IPS DF 6.9 (cell line): ENCODE measurements at regions not wholly inside any gene's neighbourhood (a gene's known extent, or its start where the extent isn't known, plus 50 kb on each side); places are given as distances from the start of the nearest gene placed in this dataset.
"Not testable (repeated sequence)": the region's sequence is repeated elsewhere in the genome, so short reads cannot be mapped to it uniquely, and the experiment has no call there.

Source experiments
- DNase-seq: peaks from one replicate; pipeline ENCODE4 v3.0.0-alpha.2; 2013; ENCODE audit warnings: low read depth, low spot score
- H3K27ac ChIP-seq: one replicate; pipeline ENCODE4 v1.5.1; 2013; ENCODE audit warnings: low read length, control low read depth
- H3K27me3 ChIP-seq: 2 replicates; pipeline ENCODE4 v1.6.1; 2013; ENCODE audit warnings: mild to moderate bottlenecking, low read length; ENCODE audit not compliant: control insufficient read depth, insufficient read depth
- H3K36me3 ChIP-seq: 2 replicates; pipeline ENCODE4 v1.6.1; 2013; ENCODE audit warnings: low read length; ENCODE audit not compliant: control insufficient read depth, insufficient read depth
- H3K4me1 ChIP-seq: 2 replicates; pipeline ENCODE4 v1.6.1; 2013; ENCODE audit warnings: low read length; ENCODE audit not compliant: control insufficient read depth, insufficient read depth
- H3K4me3 ChIP-seq: 2 replicates; pipeline ENCODE4 v1.5.1; 2013; ENCODE audit warnings: mild to moderate bottlenecking, low read length
- H3K9me3 ChIP-seq: 2 replicates; pipeline ENCODE4 v1.6.1; 2013; ENCODE audit warnings: low read length, inconsistent platforms; ENCODE audit not compliant: control insufficient read depth, insufficient read depth
- WGBS: extraction: QIAGEN DNeasy Blood & Tissue Kit; methylation state at CpG from one replicate; pipeline ENCODE4 v1.1.7; 2013; ENCODE audit warnings: mixed read lengths, missing lambda C conversion rate; ENCODE audit not compliant: insufficient read length, insufficient coverage; 5-methylcytosine and 5-hydroxymethylcytosine counted together

DNA sequence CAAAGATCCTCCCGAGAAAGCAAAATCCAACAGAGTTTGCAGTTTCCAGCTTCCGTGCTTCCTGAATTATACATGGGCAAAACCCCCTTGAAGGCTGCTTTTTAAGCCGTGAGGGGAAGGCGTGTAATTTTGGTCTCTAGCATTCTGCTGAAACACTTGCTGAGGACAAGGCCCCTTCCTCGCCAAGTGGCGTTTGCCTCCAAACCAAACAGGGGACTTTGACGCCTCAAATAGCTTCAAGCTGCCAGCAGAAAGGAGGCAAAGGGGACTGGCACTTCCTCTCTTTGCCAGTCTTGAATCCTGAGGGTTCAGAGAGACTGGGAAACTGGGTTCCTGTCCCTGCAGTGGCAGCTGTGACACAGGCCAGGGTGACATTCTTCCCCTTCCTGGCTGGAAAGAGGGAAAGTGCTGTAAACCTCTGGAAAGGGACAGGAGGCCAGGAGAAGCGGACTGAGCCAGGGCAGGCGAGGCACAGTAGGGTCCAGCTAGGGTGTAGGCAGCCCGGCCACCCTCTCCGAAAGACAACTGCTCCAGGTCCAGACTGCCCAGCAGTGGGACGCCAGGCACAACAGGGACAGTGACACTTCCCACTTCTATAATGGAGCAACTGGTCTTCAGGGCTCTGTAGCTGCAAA lies 96.2 kb upstream of the MED13L start:
- DNase-seq = no peak
- no CpG with 5 or more reads among the region's 12 CpGs for WGBS
- no peaks in the 10 kb centered on the region for H3K36me3 ChIP-seq
- H3K27ac ChIP-seq = no peak overlapping the region
- H3K4me3 ChIP-seq = no peak overlapping the region
- H3K4me1 ChIP-seq = peaks cover 7% of the 10 kb centered on the region; the same call in 1 of the 2 replicates
- H3K27me3 ChIP-seq = no peaks in the 10 kb centered on the region
- no peaks in the 10 kb centered on the region for H3K9me3 ChIP-seq

DNA sequence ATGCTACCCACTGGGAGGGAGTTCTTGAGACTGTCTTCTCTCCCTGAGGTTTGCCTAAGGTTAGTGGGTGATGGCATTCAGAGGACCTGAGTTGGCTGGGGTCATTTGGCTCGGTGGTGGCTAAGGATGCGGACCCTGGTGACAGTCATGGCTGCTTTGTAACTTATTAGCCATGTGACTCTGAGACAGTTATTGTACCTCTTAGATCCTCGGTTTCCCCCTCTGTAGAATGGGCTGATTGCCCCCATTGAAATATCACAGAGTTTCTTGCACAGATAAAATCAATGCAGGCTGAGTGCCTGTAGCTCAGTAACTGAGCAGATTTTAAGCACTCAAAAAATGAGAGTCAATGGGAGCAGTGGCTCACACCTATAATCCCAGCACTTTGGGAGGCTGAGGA lies 96.7 kb upstream of the MED13L start:
- Histone ChIP-seq H3K4me1 (peaks cover 7% of the 10 kb centered on the region; the same call in 1 of the 2 replicates), H3K9me3 (no peaks in the 10 kb centered on the region), H3K36me3 (no peaks in the 10 kb centered on the region), H3K27me3 (no peaks in the 10 kb centered on the region), H3K27ac (no peak overlapping the region), H3K4me3 (no peak overlapping the region)
- no CpG with 5 or more reads among the region's 3 CpGs for WGBS
- no peak for DNase-seq

DNA sequence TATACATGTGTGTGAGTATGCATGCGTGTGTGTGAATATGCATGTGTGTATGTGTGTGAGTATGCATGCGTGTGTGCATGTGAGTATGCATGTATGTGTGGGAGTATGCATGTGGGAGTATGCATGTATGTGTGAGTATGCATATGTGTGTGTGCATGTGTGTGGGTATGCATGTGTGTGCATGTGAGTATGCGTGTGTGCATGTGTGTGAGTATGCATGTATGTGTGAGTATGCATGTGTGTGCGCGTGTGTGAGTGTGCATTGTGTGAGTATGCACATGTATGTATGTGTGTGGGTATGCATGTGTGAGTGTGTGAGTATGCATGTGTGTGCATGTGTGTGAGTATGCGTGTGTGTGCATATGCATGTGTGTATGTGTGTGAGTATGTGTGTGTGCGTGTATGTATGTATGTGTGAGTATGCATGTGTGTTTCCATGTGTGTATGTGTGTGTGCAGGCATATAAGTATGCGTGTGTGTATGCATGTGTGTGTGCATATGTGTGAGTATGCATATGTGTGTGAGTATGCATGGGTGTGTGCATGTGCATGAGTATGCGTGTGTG lies 97.9 kb upstream of the MED13L start:
- H3K27me3 ChIP-seq = no peaks in the 10 kb centered on the region
- H3K9me3 ChIP-seq = no peaks in the 10 kb centered on the region
- WGBS = no CpG with 5 or more reads among the region's 9 CpGs
- DNase-seq = no peak
- H3K36me3 ChIP-seq = no peaks in the 10 kb centered on the region
- no peak overlapping the region for H3K4me3 ChIP-seq
- H3K4me1 ChIP-seq = peaks cover 7% of the 10 kb centered on the region; the same call in 1 of the 2 replicates
- no peak overlapping the region for H3K27ac ChIP-seq

DNA sequence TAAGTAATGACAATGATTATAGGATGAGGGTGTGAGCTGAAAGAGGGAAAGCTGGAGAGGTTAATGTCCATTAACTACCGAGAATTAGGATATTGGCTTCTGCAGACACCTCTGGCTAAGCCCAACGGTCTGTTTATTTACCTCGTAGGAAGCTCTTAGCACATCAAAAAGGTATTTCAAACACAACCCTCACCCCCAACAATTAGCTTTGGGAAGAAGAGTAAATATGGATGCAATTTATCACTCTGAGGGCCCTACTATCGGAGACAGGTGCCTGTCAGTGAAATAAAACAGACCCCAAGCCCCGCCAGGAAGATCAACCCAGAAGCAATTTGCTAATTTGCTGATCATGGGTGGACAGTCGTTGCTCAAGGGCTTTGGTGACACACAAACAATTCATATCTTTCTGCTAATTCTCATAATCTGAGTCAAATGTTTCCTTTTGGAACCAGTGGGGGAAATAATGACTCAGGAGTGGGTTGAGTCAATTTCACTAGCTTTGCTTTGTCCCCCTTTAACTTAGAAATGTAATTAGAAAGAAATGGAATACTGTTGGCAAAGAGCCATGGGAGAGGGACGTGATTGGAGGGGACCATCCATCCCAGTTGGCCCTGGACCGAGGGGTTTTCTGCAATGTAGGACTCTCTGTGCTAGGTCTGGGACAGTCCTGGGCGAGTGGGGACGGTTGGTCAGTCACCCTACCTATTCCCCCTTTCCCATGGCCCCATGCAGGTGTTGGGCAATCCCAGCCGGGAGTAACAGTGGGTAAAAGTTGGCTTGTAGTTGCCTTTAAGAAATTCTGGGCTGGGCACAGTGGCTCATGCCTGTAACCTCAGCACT lies 99.1 kb upstream of the MED13L start:
- no peaks in the 10 kb centered on the region for H3K27me3 ChIP-seq
- no peak for DNase-seq
- no peaks in the 10 kb centered on the region for H3K36me3 ChIP-seq

DNA sequence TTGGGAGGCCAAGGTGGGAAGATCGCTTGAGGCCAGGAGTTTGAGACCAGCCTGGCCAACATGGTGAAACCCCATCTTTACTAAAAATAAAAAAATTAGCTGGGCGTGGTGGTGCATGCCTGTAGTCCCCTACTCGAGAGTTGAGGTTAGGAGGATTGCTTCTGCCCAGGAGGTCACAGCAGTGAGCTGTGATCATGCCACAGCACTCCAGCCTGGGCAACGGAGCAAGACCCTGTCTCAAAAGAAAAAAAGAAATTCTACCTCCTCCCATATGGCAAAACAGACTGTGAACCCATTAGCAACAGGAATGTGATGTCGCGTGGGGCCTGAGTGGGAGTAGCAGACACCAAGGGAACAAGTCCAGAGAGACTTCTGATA lies 99.7 kb upstream of the MED13L start:
- H3K4me1 ChIP-seq, H3K4me3 ChIP-seq, H3K27me3 ChIP-seq, H3K9me3 ChIP-seq, H3K36me3 ChIP-seq, H3K27ac ChIP-seq, DNase-seq: not testable (repeated sequence)
- WGBS = no CpG with 5 or more reads among the region's 6 CpGs

More for the DNA sequence above, 99.1 kb upstream of the MED13L start:
- no CpG with 5 or more reads among the region's 11 CpGs for WGBS
- H3K9me3 ChIP-seq = no peaks in the 10 kb centered on the region
- H3K4me1 ChIP-seq = peaks cover 7% of the 10 kb centered on the region; the same call in 1 of the 2 replicates
- H3K27ac ChIP-seq = no peak overlapping the region
- no peak overlapping the region for H3K4me3 ChIP-seq

DNA sequence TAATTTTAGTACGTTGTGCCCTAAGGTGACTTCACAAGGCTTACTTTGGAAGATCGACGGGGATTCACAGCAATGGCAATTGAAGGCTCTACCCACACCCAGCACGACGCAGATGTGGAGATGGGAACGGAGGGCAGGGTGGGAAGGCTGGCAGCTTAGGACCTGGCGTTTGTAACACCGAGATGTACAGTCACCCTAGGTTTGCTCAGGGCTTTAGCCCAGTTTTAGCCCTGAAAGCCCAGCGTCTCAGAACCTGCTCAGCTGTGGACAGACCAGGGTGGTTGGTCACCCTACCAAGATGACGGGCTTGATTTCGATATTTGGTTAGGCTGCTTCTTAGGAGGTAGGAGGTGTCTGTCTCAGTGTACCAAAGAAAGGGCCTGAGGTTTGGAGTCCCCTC lies 100.5 kb upstream of the MED13L start:
- H3K9me3 ChIP-seq = no peaks in the 10 kb centered on the region

DNA sequence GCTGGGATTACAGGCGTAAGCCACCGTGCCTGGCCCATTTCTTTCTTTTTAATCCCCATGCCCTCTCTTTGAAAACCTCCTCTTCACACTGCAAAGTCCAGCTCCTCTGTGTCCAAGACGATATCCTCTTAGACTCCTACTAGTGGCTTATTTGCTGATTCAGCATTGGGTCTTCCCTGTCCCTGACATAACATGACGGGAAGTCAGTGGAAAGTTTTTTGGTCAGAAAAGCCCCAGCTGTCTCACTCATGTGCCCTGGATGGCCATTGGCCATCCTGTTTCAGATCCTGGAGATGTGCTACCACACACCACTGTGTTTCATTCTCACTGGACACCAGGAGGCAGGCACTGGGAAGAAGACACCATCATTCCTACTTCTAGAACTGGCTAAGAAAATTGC lies 102.6 kb upstream of the MED13L start:
- Histone ChIP-seq H3K27ac (no peak overlapping the region), H3K36me3 (no peaks in the 10 kb centered on the region), H3K4me3 (no peak overlapping the region), H3K4me1 (peaks cover 12% of the 10 kb centered on the region), H3K27me3 (no peaks in the 10 kb centered on the region), H3K9me3 (no peaks in the 10 kb centered on the region)
- WGBS = no CpG with 5 or more reads among the region's 4 CpGs
- DNase-seq = no peak

More for the DNA sequence above, 100.5 kb upstream of the MED13L start:
- no peaks in the 10 kb centered on the region for H3K36me3 ChIP-seq
- no peak overlapping the region for H3K27ac ChIP-seq
- H3K27me3 ChIP-seq = no peaks in the 10 kb centered on the region
- no CpG with 5 or more reads among the region's 11 CpGs for WGBS
- no peak overlapping the region for H3K4me3 ChIP-seq
- no peak for DNase-seq
- peaks cover 12% of the 10 kb centered on the region for H3K4me1 ChIP-seq

DNA sequence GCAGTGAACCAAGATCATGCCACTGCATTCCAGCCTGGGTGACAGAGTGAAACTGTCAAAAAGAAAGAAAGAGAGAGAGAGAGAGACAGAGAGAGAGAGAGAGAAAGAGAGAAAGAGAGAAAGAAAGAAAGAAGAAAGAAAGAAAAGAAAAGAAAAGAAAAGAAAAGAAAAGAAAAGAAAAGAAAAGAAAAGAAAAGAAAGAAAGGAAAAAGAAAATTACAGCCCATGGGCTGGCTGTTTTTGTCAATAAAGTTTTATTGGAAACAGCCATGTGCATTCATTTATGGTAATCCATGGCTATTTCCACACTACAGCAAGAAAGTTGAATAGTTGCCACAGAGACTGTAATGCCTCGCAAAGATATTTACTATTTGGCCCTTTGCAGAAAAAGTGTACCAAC lies 103.2 kb upstream of the MED13L start:
- H3K4me1 ChIP-seq, DNase-seq, H3K36me3 ChIP-seq, H3K4me3 ChIP-seq, H3K9me3 ChIP-seq, H3K27me3 ChIP-seq, H3K27ac ChIP-seq: not testable (repeated sequence)
- WGBS = no CpG with 5 or more reads among the region's 1 CpG

DNA sequence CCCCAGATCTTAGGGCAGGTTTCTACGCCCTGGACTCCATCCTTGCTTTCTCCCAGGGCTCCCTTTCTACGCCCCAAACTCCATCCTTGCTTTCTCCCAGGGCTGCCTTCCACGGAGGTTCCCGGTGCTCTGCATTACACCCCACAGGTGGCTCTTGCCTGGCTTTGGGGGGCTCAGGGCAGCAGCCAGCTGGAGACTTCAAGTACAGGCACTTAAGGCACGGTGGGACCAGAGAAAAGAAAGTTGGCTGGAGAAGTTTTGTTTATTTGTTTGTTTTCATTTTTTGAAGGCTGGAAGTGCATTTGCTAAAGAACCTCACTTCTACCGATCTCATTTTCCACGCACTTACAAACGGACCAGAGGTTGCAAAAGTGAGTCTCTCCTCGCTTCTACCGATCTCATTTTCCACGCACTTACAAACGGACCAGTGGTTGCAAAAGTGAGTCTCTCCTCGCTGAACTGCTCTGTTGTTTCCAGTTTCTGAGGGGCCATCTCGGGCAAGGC lies 103.8 kb upstream of the MED13L start:
- Histone ChIP-seq H3K27ac (no peak overlapping the region), H3K4me3 (no peak overlapping the region), H3K36me3 (no peaks in the 10 kb centered on the region), H3K9me3 (no peaks in the 10 kb centered on the region), H3K4me1 (peaks cover 5% of the 10 kb centered on the region), H3K27me3 (no peaks in the 10 kb centered on the region)
- DNase-seq = no peak
- no CpG with 5 or more reads among the region's 14 CpGs for WGBS

DNA sequence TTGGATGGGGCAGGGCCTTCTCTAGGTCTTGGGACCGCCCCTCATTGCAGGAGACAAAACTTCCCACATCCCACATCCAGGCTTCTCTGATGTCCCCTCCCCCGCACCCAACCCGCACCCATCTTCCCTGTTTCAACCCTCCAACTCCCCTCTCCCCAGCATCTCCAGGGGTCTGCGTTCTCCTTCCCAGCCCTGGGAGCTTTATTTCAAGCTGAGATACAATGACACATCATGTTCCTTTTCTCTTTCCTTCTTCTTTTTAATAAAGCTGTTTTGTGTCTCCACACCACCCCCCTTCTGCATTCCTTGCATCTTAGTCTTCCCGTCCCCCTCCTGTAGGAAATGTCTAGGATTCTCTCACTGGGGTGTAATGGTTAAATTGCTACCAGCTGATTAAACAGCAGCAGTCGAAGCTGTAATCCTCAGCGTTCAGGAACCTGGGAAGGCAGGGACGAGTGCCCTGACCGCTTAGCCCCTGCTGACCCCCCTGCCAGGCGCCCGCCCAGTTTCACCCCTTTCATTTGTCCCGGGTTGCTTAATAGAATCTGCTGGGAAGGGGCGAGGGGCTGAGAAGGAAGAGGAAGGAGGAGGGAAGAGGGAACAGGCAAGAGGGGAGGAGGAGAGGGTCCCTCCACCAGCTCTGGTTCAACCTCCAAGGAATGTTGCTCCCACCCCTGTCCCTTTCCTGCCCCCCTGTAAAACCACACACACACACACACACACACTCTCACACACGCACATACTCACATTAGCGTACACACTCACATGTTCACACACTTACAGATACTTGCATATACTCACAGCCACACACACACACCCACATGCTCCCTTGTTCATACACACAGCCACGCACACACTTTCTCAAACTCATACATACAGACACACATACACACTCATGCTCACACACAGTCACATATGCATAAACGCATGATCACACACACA lies 104.5 kb upstream of the MED13L start:
- no peaks in the 10 kb centered on the region for H3K27me3 ChIP-seq
- no peaks in the 10 kb centered on the region for H3K36me3 ChIP-seq
- 100% methylated on average over 1 of the region's 17 CpGs for WGBS
- H3K4me1 ChIP-seq = peaks cover 5% of the 10 kb centered on the region
- H3K4me3 ChIP-seq = no peak overlapping the region
- H3K9me3 ChIP-seq = no peaks in the 10 kb centered on the region
- no peak overlapping the region for H3K27ac ChIP-seq
- DNase-seq = no peak
